PFSK-1 (cell line): ENCODE measurements at regions not wholly inside any gene's neighbourhood (a gene's known extent, or its start where the extent isn't known, plus 50 kb on each side); places are given as distances from the start of the nearest gene placed in this dataset.

Experiments used
- FOXP2 ChIP-seq: optimal IDR thresholded peaks from 2 replicates; pipeline ENCODE3; 2011; ENCODE audit warnings: borderline replicate concordance, control low read depth, inconsistent platforms; ENCODE audit not compliant: insufficient read depth; ENCODE audit errors: extremely low read length, extremely low read depth
- POLR2AphosphoS5 ChIP-seq: IDR thresholded peaks from 2 replicates; pipeline ENCODE4 v1.6.1; 2012; ENCODE audit warnings: low read depth, mild to moderate bottlenecking, control low read depth, low read length, moderate library complexity
- SIN3A ChIP-seq: IDR thresholded peaks from 2 replicates; pipeline ENCODE4 v1.6.1; 2012; ENCODE audit warnings: mild to moderate bottlenecking, low read length, moderate library complexity, borderline replicate concordance; ENCODE audit not compliant: insufficient read depth
- TAF1 ChIP-seq: IDR thresholded peaks from 2 replicates; pipeline ENCODE4 v1.6.1; 2012; ENCODE audit warnings: low read length, control low read depth, borderline replicate concordance; ENCODE audit not compliant: insufficient read depth
- TF ChIP-seq, protein P1 (sequence below), 2 experiments: IDR thresholded peaks; 2 replicates each; pipeline versions ENCODE4 v1.6.1 to v1.8.0; 2011 to 2012; ENCODE audit warnings: low read depth in 2 of 2, low read length in 2 of 2, control low read depth in 1 of 2, inconsistent platforms in 1 of 2, mild to moderate bottlenecking in 1 of 2, moderate library complexity in 1 of 2; ENCODE audit not compliant: insufficient read depth in 1 of 2

DNA sequence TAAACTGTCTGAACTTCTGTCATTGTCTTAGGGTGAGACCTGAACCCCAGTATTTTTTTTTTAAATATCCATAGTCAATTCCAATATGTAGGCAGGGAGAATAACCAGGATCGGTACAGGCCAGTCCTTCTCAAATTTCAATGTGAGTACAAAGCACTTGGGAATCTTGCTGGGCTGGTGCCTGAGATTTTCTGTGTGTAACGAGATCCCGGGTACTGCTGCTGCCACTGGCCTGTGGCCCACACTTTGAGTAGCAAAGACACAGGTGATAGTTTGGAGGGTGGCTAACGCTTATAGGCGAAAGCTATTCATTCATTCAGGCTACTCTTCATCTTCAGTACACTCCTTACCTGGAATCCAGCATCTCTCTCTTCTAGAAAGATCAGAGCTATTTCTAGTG, 923.6 kb upstream of the TENM3 start:
- no peak for TF ChIP-seq SIN3A
- no peak for TF ChIP-seq FOXP2

DNA sequence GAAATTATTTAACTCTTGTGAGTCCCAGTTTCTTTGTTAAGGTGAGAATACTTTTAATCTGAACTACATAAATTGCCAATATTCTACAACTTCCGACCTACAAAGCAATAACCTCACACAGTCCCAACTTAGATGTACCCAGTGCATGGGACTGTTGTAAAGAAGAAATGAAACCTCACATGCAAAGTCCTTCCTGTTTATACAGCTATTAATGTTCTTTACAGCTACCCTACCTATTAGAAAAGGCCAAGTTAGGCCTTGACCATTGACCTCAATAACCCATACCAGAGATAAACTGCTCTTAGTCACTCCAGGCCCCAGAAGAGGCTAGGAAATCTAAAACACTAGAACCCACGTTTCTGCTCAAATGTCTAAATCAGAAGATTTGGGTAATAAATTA, 920.1 kb upstream of the TENM3 start:
- no peak for TF ChIP-seq FOXP2
- no peak for TF ChIP-seq TAF1
- TF ChIP-seq SIN3A = no peak
- TF ChIP-seq POLR2AphosphoS5 = no peak
- TF ChIP-seq, protein P1, sequence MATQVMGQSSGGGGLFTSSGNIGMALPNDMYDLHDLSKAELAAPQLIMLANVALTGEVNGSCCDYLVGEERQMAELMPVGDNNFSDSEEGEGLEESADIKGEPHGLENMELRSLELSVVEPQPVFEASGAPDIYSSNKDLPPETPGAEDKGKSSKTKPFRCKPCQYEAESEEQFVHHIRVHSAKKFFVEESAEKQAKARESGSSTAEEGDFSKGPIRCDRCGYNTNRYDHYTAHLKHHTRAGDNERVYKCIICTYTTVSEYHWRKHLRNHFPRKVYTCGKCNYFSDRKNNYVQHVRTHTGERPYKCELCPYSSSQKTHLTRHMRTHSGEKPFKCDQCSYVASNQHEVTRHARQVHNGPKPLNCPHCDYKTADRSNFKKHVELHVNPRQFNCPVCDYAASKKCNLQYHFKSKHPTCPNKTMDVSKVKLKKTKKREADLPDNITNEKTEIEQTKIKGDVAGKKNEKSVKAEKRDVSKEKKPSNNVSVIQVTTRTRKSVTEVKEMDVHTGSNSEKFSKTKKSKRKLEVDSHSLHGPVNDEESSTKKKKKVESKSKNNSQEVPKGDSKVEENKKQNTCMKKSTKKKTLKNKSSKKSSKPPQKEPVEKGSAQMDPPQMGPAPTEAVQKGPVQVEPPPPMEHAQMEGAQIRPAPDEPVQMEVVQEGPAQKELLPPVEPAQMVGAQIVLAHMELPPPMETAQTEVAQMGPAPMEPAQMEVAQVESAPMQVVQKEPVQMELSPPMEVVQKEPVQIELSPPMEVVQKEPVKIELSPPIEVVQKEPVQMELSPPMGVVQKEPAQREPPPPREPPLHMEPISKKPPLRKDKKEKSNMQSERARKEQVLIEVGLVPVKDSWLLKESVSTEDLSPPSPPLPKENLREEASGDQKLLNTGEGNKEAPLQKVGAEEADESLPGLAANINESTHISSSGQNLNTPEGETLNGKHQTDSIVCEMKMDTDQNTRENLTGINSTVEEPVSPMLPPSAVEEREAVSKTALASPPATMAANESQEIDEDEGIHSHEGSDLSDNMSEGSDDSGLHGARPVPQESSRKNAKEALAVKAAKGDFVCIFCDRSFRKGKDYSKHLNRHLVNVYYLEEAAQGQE (IDR thresholded peaks at IDR 0.05; ENCODE audit: insufficient read depth in 1 of 2, low read depth in 2 of 2, low read length in 2 of 2) = no peak

DNA sequence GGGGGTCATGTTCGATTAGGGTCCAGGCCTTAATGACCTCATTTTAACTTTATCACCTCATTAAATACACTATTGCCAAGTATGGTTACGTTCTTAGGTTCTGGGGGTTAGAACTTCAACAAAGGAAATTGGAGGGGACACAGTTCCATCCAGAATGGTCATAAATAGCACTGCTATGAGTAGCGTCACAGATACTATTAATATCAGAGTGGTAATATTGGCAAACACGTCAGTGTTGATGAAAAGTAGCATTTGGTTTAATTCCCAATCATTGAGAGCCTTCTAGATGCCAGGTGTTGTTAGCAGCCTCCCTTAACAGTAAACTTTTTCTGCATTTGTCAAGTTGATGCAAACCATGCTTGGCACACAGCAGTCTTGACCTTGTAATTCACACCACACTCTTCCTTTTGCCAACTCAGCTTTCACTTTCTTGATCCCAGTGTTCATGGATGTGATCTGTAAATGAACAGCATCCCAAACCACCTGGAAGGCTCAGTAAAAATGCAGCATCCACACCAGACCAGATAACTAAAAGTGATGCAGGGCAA, 912.5 kb upstream of the TENM3 start:
- TF ChIP-seq TAF1 (no peak), SIN3A (no peak), POLR2AphosphoS5 (no peak), FOXP2 (no peak)
- TF ChIP-seq, protein P1 (IDR thresholded peaks at IDR 0.05; ENCODE audit: insufficient read depth in 1 of 2, low read depth in 2 of 2, low read length in 2 of 2) = no peak

GRCh38 chr4:181331214-181331613, 912.0 kb upstream of the TENM3 start:
- TF ChIP-seq FOXP2 (no peak), POLR2AphosphoS5 (no peak), SIN3A (no peak), TAF1 (no peak)
- TF ChIP-seq, protein P1 (IDR thresholded peaks at IDR 0.05; ENCODE audit: insufficient read depth in 1 of 2, low read depth in 2 of 2, low read length in 2 of 2) = no peak

DNA sequence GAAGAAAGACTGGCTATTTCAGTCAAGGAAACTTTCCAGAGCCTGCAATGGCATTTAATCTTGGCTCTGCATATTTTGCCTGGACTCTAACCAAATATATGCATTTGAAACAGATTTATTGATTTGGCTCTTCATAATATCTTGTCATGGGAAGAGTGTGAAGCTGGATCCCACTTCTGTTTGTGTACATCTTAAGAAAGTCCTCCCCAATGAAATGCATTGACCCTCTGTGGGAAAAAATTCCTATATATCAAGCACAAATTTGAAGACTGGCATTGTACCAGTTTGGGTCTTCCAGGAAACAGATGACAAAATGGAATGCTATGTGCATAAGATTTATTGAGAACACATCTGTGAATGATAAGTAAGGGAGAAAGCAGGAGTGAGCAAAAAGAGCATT, 897.3 kb upstream of the TENM3 start:
- no peak for TF ChIP-seq TAF1
- TF ChIP-seq SIN3A = no peak
- no peak for TF ChIP-seq POLR2AphosphoS5
- no peak for TF ChIP-seq FOXP2
- TF ChIP-seq, protein P1 (IDR thresholded peaks at IDR 0.05; ENCODE audit: insufficient read depth in 1 of 2, low read depth in 2 of 2, low read length in 2 of 2) = no peak
